Stomach (tissue), 8 donors: ENCODE measurements at regions not wholly inside any gene's neighbourhood (a gene's known extent, or its start where the extent isn't known, plus 50 kb on each side); places are given as distances from the start of the nearest gene placed in this dataset.
"Not testable (repeated sequence)": the region's sequence is repeated elsewhere in the genome, so short reads cannot be mapped to it uniquely, and the experiment has no call there.

Experiments
- DNase-seq, 2 donors: peaks; one replicate each; pipeline versions ENCODE4 v3.0.0 to v3.0.0-alpha.2; 2013 to 2019
- H3K27ac ChIP-seq, 5 donors: fragments of 200-600 bp in 4 of 5; sonication (generic) in 4 of 5; one replicate each; pipeline ENCODE4 v1.5.1; 2013 to 2019; ENCODE audit warnings: mild to moderate bottlenecking in 1 of 5, moderate library complexity in 1 of 5
- H3K27me3 ChIP-seq, 3 donors: fragments of 200-600 bp; sonication (generic); one replicate each; pipeline ENCODE4 v1.5.1; 2017 to 2019; ENCODE audit warnings: mixed run types in 1 of 3
- H3K36me3 ChIP-seq, 4 donors: fragments of 200-600 bp; sonication (generic); 1 replicate in 3 of 4; 2 replicates in 1 of 4; pipeline ENCODE4 v1.5.1; 2016 to 2019
- H3K4me1 ChIP-seq, 4 donors: fragments of 200-600 bp; sonication (generic); one replicate each; pipeline ENCODE4 v1.5.1; 2016 to 2019
- H3K4me3 ChIP-seq, 4 donors: fragments of 200-600 bp; sonication (generic) in 3 of 4; one replicate each; pipeline ENCODE4 v1.5.1; 2016 to 2019; ENCODE audit warnings: mild to moderate bottlenecking in 1 of 4
- H3K9me3 ChIP-seq, 4 donors: fragments of 200-600 bp; sonication (generic); one replicate each; pipeline ENCODE4 v1.5.1; 2016 to 2019
- EP300 ChIP-seq: sonication (generic); formaldehyde crosslinking; IDR thresholded peaks from one replicate; pipeline ENCODE4 v1.6.1; 2017; ENCODE audit warnings: antibody characterized with exemption
- POLR2A ChIP-seq, 4 donors: fragments of 450-650 bp; IDR thresholded peaks; one replicate each; pipeline ENCODE4 v1.6.1; 2016; ENCODE audit warnings: antibody characterized with exemption in 4 of 4, control low read depth in 2 of 4, mild to moderate bottlenecking in 1 of 4, moderate library complexity in 1 of 4
- POLR2AphosphoS5 ChIP-seq, 3 donors: sonication (generic); formaldehyde crosslinking; IDR thresholded peaks; one replicate each; pipeline ENCODE4 v1.6.1; 2016; ENCODE audit warnings: antibody characterized with exemption in 3 of 3
- WGBS, 5 donors: extraction: QIAGEN DNeasy Blood & Tissue Kit in 3 of 5; methylation state at CpG; one replicate each; pipeline versions ENCODE4 v1.1.5 to v1.1.7; 2013 to 2018; 5-methylcytosine and 5-hydroxymethylcytosine counted together
- intact Hi-C: fragments of 100-400 bp; cut with DNase I; formaldehyde crosslinking; loops from one replicate; pipeline ENCODE4 v1.15.1; 2023; ENCODE audit warnings: low total_unique reads
- TF ChIP-seq, protein P1 (sequence below), 7 experiments: fragments of 450-650 bp in 4 of 7; fragments of 200-600 bp in 3 of 7; sonication (generic) in 3 of 7; IDR thresholded peaks; one replicate each; pipeline ENCODE4 v1.5.1; 2016 to 2019; ENCODE audit warnings: antibody characterized with exemption in 7 of 7, control low read depth in 2 of 7, mild to moderate bottlenecking in 1 of 7
- donor health status: healthy with polysubstance abuse.
- donor health status: Bipolar disorder and iron deficiency.
- donor health status: healthy.

DNA sequence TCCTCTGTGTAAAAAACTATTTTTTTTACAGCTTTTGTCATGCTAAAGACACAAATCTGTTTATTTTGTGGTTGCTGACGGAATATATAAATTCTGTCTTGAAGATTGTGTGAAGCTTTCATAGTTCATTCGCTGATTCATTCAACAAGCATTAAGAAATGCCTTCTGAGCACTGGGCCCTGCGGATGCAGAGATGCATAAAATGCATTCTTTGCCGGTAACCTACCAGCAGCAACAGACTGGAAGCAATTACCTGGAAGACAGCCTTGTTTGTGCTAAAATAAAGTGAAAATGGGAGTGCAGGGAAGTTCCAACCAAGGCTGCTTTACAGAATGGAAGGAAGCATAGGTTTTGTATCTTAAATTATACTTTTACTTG lies 119.7 kb downstream of the PMAIP1 start:
- TF ChIP-seq EP300 (no peak), POLR2A (IDR thresholded peaks at IDR 0.05) (no peak), POLR2AphosphoS5 (IDR thresholded peaks at IDR 0.05) (no peak)
- TF ChIP-seq, protein P1, sequence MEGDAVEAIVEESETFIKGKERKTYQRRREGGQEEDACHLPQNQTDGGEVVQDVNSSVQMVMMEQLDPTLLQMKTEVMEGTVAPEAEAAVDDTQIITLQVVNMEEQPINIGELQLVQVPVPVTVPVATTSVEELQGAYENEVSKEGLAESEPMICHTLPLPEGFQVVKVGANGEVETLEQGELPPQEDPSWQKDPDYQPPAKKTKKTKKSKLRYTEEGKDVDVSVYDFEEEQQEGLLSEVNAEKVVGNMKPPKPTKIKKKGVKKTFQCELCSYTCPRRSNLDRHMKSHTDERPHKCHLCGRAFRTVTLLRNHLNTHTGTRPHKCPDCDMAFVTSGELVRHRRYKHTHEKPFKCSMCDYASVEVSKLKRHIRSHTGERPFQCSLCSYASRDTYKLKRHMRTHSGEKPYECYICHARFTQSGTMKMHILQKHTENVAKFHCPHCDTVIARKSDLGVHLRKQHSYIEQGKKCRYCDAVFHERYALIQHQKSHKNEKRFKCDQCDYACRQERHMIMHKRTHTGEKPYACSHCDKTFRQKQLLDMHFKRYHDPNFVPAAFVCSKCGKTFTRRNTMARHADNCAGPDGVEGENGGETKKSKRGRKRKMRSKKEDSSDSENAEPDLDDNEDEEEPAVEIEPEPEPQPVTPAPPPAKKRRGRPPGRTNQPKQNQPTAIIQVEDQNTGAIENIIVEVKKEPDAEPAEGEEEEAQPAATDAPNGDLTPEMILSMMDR (IDR thresholded peaks at IDR 0.05) = no peak
- no peak overlapping the region for H3K27ac ChIP-seq
- H3K36me3 ChIP-seq = no peaks in the 10 kb centered on the region
- H3K4me1 ChIP-seq = peaks cover 0 to 9% (median 0%) of the 10 kb centered on the region in 4 donors
- DNase-seq = no peak
- H3K4me3 ChIP-seq = no peak overlapping the region
- 67 to 76% (median 71%) methylated on average over 4 of the region's 4 CpGs for WGBS, 5 donors
- H3K9me3 ChIP-seq = no peaks in the 10 kb centered on the region
- H3K27me3 ChIP-seq = no peaks in the 10 kb centered on the region
- intact Hi-C loops = no loop called here

DNA sequence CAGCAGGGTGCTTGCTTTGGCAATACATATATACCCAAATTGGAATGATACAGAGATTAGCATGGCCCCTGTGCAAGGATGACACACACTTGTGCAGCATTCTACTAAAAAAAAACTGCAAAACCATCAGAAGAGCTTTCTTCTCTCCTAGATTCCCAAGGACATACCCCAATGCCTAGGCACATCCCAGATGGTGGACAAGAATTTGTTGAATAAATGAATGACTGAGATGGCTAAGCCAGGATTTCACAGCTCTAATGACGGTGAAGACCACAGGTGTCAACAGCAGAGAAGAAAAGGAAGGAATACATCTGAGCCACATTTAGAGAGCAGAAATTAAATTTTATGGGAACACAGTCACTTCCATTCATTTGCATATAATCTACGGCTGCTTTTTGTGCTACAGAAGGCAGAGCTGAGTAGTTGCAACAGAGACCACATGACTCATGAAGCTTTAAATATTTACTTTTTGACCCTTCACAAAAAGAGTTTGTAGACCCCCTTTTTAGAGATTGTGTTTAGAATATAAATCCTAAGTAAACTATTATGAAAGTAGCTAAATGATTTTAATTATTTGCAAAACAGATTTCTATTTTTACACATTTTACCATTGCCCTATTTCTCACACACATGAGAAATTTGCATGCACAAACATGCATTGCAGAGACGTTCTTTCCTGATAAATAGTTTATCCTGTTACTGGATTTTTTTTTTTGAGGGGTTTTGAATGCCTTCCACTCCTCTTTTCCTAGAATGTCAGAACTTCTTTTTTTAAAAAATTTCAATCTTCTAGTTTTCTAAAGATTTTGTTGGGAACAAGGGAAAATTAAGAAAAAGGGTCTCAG lies 119.0 kb downstream of the PMAIP1 start:
- Histone ChIP-seq H3K9me3 (no peaks in the 10 kb centered on the region), H3K36me3 (no peaks in the 10 kb centered on the region), H3K27ac (no peak overlapping the region), H3K4me1 (peaks cover 0 to 9% (median 0%) of the 10 kb centered on the region in 4 donors), H3K4me3 (no peak overlapping the region), H3K27me3 (no peaks in the 10 kb centered on the region)
- intact Hi-C loops = no loop called here
- TF ChIP-seq POLR2AphosphoS5 (IDR thresholded peaks at IDR 0.05) = no peak
- TF ChIP-seq, protein P1 (IDR thresholded peaks at IDR 0.05) = no peak
- no peak for TF ChIP-seq EP300
- no peak for TF ChIP-seq POLR2A (IDR thresholded peaks at IDR 0.05)
- WGBS, 5 donors = 13 to 21% (median 17%) methylated on average over 3 of the region's 3 CpGs
- no peak for DNase-seq

DNA sequence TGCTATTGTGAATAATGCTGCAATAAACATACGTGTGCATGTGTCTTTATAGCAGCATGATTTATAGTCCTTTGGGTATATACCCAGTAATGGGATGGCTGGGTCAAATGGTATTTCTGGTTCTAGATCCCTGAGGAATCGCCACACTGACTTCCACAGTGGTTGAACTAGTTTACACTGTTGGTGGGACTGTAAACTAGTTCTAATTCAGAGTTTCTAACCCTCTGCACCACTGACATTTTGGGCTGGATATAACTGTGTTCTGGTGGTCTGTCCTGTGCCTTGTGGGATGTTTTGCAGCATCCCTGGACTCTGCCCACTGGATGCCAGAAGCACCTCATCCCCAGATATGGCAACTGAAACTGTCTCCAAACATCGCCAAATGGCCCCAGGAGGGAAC lies 118.3 kb downstream of the PMAIP1 start:
- H3K9me3 ChIP-seq, DNase-seq, H3K27me3 ChIP-seq, H3K36me3 ChIP-seq, intact Hi-C loops, H3K27ac ChIP-seq, H3K4me3 ChIP-seq, H3K4me1 ChIP-seq: not testable (repeated sequence)
- 79 to 93% (median 81%) methylated on average over 2 of the region's 3 CpGs for WGBS, 5 donors

DNA sequence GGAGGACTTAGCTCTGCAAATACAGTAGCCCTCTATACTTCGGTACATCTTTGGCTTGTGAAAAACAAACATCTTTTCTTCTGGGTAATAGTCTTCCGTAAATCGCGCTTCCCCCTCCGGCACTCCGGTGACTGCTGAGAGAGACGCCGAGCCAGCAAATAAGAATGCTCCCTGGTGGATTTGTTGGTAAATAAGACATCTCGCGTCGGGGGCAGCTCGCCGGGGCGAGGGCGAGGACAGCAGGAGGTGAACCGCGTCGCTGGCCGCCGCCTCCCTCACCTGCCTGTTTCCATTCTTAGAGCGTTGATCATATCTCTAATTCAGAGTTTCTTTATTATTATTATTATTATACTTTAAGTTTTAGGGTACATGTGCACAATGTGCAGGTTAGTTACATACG lies 117.6 kb downstream of the PMAIP1 start:
- H3K27me3 ChIP-seq = no peaks in the 10 kb centered on the region
- intact Hi-C loops = no loop called here
- peaks cover 0 to 5% (median 0%) of the 10 kb centered on the region in 4 donors for H3K4me1 ChIP-seq
- no peak for DNase-seq
- TF ChIP-seq POLR2A (IDR thresholded peaks at IDR 0.05) = no peak
- no peak for TF ChIP-seq POLR2AphosphoS5 (IDR thresholded peaks at IDR 0.05)
- no peak for TF ChIP-seq EP300
- H3K36me3 ChIP-seq = no peaks in the 10 kb centered on the region
- H3K27ac ChIP-seq = no peak overlapping the region
- WGBS, 5 donors = 90 to 97% (median 96%) methylated on average over 21 to 22 of the region's 22 CpGs
- no peak overlapping the region for H3K4me3 ChIP-seq
- H3K9me3 ChIP-seq = no peaks in the 10 kb centered on the region

DNA sequence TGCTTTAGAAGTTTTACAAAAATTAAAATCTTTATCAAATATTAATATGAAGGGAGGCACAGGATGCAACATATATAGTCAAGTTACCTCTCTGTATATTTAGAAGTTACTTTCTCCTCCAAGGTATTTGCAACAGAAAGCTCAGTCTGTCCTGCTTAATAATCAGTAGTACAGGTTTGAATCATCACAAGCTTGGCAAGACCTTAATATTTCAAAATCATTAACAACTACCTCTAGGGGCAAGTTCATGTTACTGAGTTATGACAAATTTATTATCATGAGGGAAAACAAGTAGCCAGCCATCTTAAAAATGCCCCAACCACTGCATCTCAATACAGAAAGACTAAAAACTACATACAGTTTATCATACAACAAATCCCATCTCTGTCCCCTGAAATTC lies 116.0 kb downstream of the PMAIP1 start:
- H3K4me3 ChIP-seq, H3K4me1 ChIP-seq, H3K9me3 ChIP-seq, intact Hi-C loops, H3K36me3 ChIP-seq, H3K27ac ChIP-seq, H3K27me3 ChIP-seq, DNase-seq: not testable (repeated sequence)

DNA sequence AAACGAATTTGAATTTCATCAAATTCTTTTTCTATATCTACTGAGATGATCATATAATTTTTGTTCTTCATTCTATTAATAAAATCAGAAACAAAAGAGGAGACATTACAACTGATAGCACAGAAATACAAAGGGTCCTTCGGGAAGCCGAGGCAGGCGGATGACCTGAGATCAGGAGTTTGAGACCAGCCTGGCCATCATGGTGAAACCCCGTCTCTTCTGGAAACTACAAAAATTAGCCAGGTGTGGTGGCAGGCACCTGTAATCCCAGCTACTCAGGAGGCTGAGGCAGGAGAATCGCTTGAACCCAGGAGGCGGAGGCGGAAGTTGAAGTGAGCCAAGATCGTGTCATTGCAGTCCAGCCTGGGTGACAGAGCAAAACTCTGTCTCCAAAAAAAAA lies 113.4 kb downstream of the PMAIP1 start:
- intact Hi-C loops, H3K27ac ChIP-seq, H3K9me3 ChIP-seq, H3K4me1 ChIP-seq, H3K27me3 ChIP-seq, H3K4me3 ChIP-seq, DNase-seq, H3K36me3 ChIP-seq: not testable (repeated sequence)
- 87 to 96% (median 90%) methylated on average over 9 of the region's 9 CpGs for WGBS, 5 donors
